PC-9 (cell line): ENCODE measurements at regions not wholly inside any gene's neighbourhood (a gene's known extent, or its start where the extent isn't known, plus 50 kb on each side); places are given as distances from the start of the nearest gene placed in this dataset.

Experiments used
- BruUV-seq: library from RNA; stranded (reverse); fragments of 400-500 nt; replicated peaks from 2 replicates; lab custom pipeline; 2021; lab: Mats Ljungman, UMichigan
- CTCF ChIA-PET: fragments of 300-600 bp; sonication (Branson Sonifier 250); formaldehyde crosslinking; loops from one replicate; lab custom pipeline; 2022; ENCODE audit warnings: antibody characterized with exemption; lab: Charles Lee
- POLR2A ChIA-PET: fragments of 300-600 bp; sonication (Branson Sonifier 250); formaldehyde crosslinking; loops from one replicate; lab custom pipeline; 2022; ENCODE audit warnings: antibody characterized with exemption; ENCODE audit not compliant: unreplicated experiment; lab: Charles Lee
- DNase-seq, 2 experiments: peaks; one replicate each; pipeline versions ENCODE4 v3.0.0 to v3.0.0-alpha.2; 2015 to 2022; ENCODE audit warnings: mixed read lengths in 1 of 2
- H2AFZ ChIP-seq: fragments of 200-600 bp; sonication (generic); 2 replicates; pipeline ENCODE4 v1.8.1; 2017; ENCODE audit warnings: antibody characterized with exemption
- H3F3A ChIP-seq: fragments of 200-600 bp; sonication (generic); 2 replicates; pipeline ENCODE4 v1.8.1; 2017; ENCODE audit warnings: antibody characterized with exemption, mild to moderate bottlenecking, low read depth; ENCODE audit not compliant: insufficient read depth
- H3K27ac ChIP-seq: fragments of 200-600 bp; sonication (generic); 2 replicates; pipeline ENCODE4 v1.6.1; 2016; ENCODE audit warnings: mixed run types
- H3K27me3 ChIP-seq: fragments of 200-600 bp; sonication (generic); 2 replicates; pipeline ENCODE4 v1.6.1; 2016; ENCODE audit warnings: low read depth, mixed run types; ENCODE audit not compliant: insufficient read depth
- H3K36me3 ChIP-seq: fragments of 200-600 bp; sonication (generic); 2 replicates; pipeline ENCODE4 v1.6.1; 2016; ENCODE audit warnings: low read depth, mixed run types
- H3K4me1 ChIP-seq: fragments of 200-600 bp; sonication (generic); replicated peaks from 2 replicates; pipeline ENCODE4 v1.6.1; 2016; ENCODE audit warnings: mixed run types; ENCODE audit not compliant: insufficient read depth
- H3K4me2 ChIP-seq: fragments of 200-600 bp; sonication (generic); 2 replicates; pipeline ENCODE4 v1.6.1; 2017; ENCODE audit warnings: mixed run types
- H3K4me3 ChIP-seq: fragments of 200-600 bp; sonication (generic); 2 replicates; pipeline ENCODE4 v1.6.1; 2016; ENCODE audit warnings: mixed run types
- H3K79me2 ChIP-seq: fragments of 200-600 bp; sonication (generic); 2 replicates; pipeline ENCODE4 v1.6.1; 2017; ENCODE audit warnings: low read depth, mixed run types
- H3K9me2 ChIP-seq: fragments of 200-600 bp; sonication (generic); 2 replicates; pipeline ENCODE4 v1.8.1; 2017; ENCODE audit warnings: mild to moderate bottlenecking; ENCODE audit not compliant: insufficient read depth
- H3K9me3 ChIP-seq: fragments of 200-600 bp; sonication (generic); 2 replicates; pipeline ENCODE4 v1.8.1; 2016; ENCODE audit warnings: low read depth; ENCODE audit not compliant: insufficient read depth
- H4K20me1 ChIP-seq: fragments of 200-600 bp; sonication (generic); 2 replicates; pipeline ENCODE4 v1.8.1; 2017; ENCODE audit not compliant: insufficient read depth
- CTCF ChIP-seq: fragments of 200-600 bp; sonication (generic); conservative IDR thresholded peaks from 2 replicates; pipeline ENCODE4 v1.6.1; 2017; ENCODE audit warnings: mixed run types, antibody characterized with exemption, mild to moderate bottlenecking, moderate library complexity
- EZH2 ChIP-seq: fragments of 200-600 bp; sonication (generic); IDR thresholded peaks from 2 replicates; pipeline ENCODE4 v1.8.0; 2017; ENCODE audit warnings: antibody characterized with exemption, low read depth
- intact Hi-C: fragments of 100-400 bp; cut with micrococcal nuclease; formaldehyde crosslinking; loops from one replicate; pipeline ENCODE4 v1.10.0; 2022; ENCODE audit not compliant: unreplicated experiment

GRCh38 chr4:123809864-123810263 lies 413.3 kb downstream of the SPRY1 start:
- Histone ChIP-seq H3K4me1 (0 out of 2 replicates have a peak, but pooled peaks cover 3% of the 10 kb centered on the region), H3K36me3 (no peaks in the 10 kb centered on the region), H3K79me2 (no peaks in the 10 kb centered on the region), H2AFZ (no peak overlapping the region), H3K4me2 (no peak overlapping the region), H4K20me1 (no peaks in the 10 kb centered on the region), H3F3A (no peaks in the 10 kb centered on the region), H3K4me3 (no peak overlapping the region), H3K27ac (no peak overlapping the region), H3K9me3 (no peaks in the 10 kb centered on the region), H3K9me2 (no peaks in the 10 kb centered on the region), H3K27me3 (no peaks in the 10 kb centered on the region)
- no TSS peak for BruUV-seq
- no peak for DNase-seq
- POLR2A ChIA-PET: no interaction called here
- no peak for TF ChIP-seq EZH2
- no peak for TF ChIP-seq CTCF
- CTCF ChIA-PET: no interaction called here
- intact Hi-C loops: loop anchor here (1.0 kb wide), 1 partner anchor 18 kb away; no protein-coding TSS in a partner anchor

- CTCF ChIA-PET: no interaction called here
- intact Hi-C loops: no loop called here
- BruUV-seq: no TSS peak
Measured at GRCh38 chr4:123812066-123812390, 415.4 kb downstream of the SPRY1 start.

GRCh38 chr4:123813901-123814300 lies 417.3 kb downstream of the SPRY1 start:
- intact Hi-C loops: no loop called here
- Histone ChIP-seq H3F3A (peaks cover 4% of the 10 kb centered on the region; the same call in 1 of the 2 replicates), H3K9me2 (no peaks in the 10 kb centered on the region), H3K27me3 (no peaks in the 10 kb centered on the region), H3K9me3 (0 out of 2 replicates have a peak, but pooled peaks cover 3% of the 10 kb centered on the region), H3K79me2 (no peaks in the 10 kb centered on the region), H3K4me3 (no peak overlapping the region), H4K20me1 (no peaks in the 10 kb centered on the region), H3K27ac (no peak overlapping the region), H3K36me3 (no peaks in the 10 kb centered on the region), H2AFZ (no peak overlapping the region), H3K4me1 (0 out of 2 replicates have a peak, but pooled peaks cover 3% of the 10 kb centered on the region), H3K4me2 (no peak overlapping the region)
- TF ChIP-seq CTCF (no peak), EZH2 (no peak)
- POLR2A ChIA-PET: no interaction called here
- CTCF ChIA-PET: no interaction called here
- no peak for DNase-seq
- BruUV-seq: no TSS peak

More at GRCh38 chr4:123812066-123812390, 415.4 kb downstream of the SPRY1 start:
- Histone ChIP-seq H3K4me1 (0 out of 2 replicates have a peak, but pooled peaks cover 3% of the 10 kb centered on the region), H2AFZ (no peak overlapping the region), H3K4me2 (no peak overlapping the region), H3F3A (no peaks in the 10 kb centered on the region), H4K20me1 (no peaks in the 10 kb centered on the region), H3K27me3 (no peaks in the 10 kb centered on the region), H3K27ac (no peak overlapping the region), H3K36me3 (no peaks in the 10 kb centered on the region), H3K4me3 (no peak overlapping the region), H3K79me2 (no peaks in the 10 kb centered on the region), H3K9me2 (no peaks in the 10 kb centered on the region), H3K9me3 (no peaks in the 10 kb centered on the region)
- TF ChIP-seq EZH2 (no peak), CTCF (no peak)
- POLR2A ChIA-PET: no interaction called here
- no peak for DNase-seq
